ENCODE measurements at regions not wholly inside any gene's neighbourhood (a gene's known extent, or its start where the extent isn't known, plus 50 kb on each side); places are given as distances from the start of the nearest gene placed in this dataset.

DNA sequence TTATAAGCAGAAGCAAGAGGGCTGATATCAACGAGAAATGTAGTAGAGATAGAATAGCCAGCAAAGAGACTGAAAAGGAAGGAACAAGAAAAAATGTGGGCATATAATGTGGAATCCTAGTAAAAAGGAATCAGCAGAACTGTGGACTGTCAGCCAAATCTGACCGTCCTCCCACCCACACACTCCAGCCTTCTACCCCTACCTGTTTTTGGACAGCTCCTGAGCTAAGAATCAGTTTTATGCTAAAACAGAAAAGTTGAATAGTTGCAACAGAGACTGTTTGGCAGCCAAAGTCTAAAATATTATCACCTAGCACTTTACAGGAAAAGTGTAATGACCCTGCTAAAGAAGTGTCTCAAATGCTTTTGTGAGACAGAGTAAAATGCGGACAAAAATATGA, 533.3 kb upstream of the CXADR start:
- intact Hi-C loops (cut with micrococcal nuclease): no loop called here

DNA sequence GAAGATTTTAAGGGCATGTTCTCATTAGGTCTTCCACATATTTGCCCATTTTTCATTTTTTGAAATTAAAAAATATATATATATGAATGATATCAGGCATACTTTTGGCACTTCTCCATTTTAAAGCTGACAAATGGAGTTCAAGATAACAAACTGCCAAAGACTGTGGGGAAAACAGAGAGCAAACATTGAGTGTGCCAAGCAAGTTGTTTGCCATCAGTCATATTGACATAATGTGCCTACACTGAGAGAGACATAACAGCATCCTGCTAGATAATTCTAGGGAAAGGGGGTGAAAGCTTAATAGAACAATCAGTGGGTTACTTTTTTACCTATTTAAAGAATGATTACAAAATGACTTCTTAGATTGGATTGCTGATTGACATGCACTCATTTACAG, 529.4 kb upstream of the CXADR start:
- intact Hi-C loops (cut with micrococcal nuclease): no loop called here

DNA sequence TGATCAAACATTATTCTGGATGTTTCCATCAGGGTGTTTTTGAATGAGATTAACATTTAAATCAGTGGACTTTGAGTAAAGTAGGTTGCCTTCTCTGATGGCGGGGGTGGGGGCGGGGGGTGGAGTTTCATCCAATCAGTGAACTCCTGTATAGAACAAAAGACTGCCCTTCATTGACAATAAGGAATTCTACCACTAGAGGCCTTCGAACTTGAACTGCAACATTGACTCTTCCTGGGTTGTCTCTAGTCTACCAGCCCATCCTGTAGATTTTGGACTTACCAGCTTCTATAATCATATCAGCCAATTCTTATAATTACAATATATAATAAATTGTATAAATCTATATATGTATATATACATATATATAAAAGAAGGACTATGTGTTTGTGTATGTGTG, 520.4 kb upstream of the CXADR start:
- intact Hi-C loops (cut with micrococcal nuclease): no loop called here

DNA sequence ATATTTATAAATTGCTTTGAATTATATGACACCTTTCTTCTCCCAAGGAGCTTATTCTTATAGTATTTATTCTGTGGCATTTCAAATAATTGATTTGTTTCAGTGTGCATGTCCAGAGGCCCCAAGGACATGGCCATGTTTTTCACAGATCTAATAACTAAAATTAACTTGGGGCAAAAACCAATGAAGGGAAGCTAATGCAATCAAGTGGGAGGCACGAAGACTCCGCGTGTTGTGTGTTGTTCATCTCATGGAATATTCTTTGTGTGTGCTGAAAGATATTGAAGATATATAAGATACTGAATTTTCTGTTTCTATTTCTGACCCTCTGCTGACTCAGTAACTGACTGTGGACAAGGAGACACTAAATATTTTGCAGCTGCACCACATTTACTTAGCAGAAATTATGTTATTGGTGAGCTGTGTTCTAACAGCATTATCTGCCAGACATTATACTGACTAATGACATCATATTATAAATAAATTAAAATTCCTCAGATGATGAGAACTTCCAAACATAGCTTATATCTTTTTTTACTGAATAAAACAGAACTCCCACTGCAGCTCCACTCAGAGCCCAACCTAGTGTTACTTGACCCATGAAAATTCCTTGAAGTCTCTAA, 519.3 kb upstream of the CXADR start:
- intact Hi-C loops (cut with micrococcal nuclease): no loop called here

DNA sequence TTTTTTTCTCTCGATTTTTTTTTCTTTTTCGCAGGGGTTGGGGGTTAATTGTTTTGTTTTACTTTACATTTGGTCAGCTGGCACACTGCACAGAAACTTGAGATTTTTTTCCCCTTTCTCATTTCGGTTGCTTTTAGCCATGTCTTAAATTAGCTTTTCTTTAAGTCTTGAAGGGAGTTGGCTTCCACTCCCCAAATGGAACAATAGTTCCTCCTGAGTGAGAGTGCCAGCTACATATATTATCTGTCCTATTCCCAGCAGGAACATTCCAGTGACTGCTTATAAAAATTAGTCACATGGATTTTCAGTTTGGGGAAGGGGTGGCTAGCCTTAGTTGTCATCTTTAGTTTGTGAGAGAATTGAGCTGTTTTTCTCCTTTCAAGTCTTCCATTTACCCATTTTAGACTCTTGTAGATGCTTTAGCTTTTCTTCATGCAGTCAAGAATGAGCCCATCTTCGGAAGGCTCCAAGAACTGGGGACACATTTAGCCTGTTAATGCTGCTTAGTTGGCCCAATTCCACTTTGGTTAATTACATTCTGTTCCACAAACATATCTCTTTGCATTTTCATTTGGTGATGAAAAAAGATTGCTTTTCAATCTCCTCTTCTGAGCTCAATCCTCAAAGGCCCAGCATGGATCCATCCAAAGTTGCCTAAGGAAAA, 510.1 kb upstream of the CXADR start:
- intact Hi-C loops (cut with micrococcal nuclease): no loop called here

DNA sequence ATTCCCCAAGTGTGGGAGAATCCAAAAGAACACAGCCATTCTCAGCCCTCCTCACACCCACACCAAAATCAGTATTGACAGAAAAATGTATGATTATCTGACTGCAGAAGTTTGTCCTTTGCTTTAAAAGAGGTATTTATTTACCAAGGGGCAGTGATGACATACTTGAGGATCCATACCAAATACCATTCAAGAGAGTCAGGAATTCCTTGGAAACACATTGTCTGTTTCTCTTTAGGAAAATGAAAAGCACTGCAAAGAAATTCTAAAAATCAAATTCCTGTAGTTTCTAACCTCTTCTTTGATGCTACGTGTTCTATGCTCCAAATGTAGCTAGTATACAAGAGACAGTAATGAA, 509.6 kb upstream of the CXADR start:
- intact Hi-C loops (cut with micrococcal nuclease): no loop called here

DNA sequence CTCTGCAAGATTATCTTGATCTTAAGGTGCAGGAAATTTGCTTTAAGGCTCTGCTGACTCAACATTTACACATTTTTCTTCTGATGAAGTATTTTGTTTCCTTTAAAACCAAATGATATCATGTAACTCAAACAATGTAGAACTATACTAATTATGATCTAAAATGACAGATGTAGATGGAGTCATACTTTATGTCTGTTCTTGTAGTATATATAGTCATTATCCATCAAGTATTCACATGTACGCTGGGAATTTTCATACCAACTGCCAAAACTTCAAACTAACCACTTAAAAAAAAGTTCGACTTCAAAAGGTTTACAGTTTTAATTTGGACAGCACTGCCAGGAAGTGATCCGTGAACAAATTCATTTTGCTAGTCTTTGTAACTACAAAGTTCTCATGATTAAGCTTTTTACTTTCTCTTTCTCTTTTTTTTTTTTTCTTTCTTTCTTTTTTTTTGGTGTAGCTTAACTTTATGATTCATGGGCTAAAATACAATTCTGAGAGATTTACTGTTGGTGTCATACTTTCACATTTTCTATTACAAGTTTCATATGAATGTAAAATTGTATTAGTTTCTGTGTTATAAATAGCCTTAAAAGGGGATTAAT, 509.0 kb upstream of the CXADR start:
- intact Hi-C loops (cut with micrococcal nuclease): no loop called here

DNA sequence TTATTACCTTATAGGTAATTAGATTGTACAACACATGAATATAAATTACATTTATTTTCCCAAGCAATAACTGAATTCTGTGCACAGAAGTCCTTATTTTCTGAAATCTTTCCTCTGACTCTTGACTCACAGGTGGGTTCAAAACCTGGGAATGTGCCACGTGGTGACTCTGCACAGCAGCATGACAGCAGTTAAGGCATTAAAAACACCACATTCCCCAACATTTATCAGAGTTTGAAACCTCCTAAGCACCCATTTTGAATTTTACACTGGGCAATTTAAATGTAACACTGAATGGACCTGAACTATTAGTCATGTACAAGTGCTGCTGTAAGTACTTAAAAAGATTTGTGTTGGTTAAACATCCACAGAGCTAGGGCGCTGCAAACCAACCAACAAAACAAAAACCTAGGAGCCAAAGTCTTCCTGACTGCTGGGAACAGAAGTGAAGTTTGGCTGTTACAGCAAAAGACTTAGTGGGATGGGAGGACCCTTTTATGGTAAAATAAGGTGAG, 480.6 kb upstream of the CXADR start:
- intact Hi-C loops (cut with micrococcal nuclease): no loop called here

DNA sequence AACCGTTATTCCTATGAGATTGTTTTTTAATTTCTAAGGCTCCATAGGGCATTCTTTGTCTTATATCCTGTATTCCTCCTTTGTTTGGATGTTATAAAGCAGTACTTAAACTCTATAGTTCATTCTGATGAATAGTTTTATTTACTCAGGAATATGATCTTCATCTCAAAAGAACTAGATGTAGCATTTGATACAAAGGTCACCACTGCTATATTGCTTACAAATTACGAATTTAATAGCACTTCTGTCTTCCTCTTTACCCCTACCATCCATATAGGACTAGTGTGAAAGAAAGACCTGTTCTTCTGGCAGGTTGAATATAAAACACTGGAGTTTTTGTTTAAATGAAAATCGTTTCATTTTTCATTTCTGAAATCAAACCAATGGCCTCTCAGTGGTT, 468.1 kb upstream of the CXADR start:
- intact Hi-C loops (cut with micrococcal nuclease): no loop called here

DNA sequence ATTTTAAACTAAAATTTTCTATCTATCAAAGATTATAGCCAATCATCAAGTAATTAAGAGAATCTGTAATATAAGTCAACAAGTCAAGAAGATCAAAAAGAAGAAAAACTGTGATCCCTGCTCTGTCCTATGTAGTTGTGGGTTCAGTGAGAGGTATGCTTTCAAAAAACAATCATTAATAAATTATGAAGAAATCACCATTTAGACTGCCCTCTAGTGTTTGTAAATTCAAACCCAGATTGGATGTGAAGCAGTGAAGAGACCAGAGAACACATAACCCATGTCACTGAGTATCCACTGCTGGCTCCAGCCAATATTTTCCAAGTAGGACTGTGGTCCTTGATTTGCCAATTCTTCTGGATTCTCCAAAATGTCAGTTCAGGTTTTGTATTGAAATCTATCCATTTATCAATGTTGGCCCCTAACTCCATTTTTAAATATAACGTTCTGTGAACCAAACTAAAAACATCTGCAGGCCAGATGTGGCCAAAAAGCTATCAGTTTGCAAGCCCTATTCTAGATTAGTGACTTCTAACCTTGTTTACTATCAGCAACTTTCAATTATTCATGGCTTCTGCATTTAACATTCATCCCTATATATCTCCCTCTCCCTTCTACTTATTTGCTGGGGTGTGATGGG, 467.5 kb upstream of the CXADR start:
- intact Hi-C loops (cut with micrococcal nuclease): no loop called here

DNA sequence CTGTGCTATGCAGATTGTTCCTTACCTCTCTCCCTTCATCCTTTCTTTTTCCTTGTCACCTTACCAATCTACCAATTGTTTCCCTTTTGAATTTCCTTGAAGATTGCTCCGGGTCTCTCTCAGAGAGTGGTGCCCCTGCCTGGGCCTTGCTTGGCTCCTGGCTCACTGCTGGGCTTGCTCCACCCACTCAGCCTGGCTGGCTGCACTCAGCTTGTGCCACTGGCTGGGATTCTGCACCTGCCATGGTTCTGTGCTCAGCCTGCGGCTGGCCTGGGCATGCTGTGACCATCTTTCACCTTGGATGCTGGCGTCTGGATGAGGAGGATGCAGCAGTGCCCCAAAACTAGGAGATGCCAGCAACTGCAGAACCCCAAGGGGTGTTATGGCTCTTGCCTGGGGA, 463.9 kb upstream of the CXADR start:
- intact Hi-C loops (cut with micrococcal nuclease): no loop called here

DNA sequence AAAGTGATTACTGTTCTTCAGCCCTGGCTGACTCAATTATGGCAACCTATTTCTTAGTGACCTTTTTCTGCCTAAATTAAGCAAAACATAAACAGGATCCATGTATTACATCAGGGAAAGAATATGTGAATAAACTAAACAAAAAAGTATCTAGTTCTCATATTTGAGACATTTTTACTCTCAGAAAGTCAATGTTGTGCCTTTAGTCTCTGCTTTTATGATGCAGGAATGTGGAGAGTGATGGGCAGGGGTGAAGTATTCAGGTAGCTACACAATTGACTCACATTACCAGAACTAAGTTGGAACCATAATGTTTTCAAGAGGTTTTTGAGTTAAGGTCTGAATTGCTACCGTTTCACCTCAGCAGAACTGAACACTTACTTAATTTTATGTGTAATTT, 462.7 kb upstream of the CXADR start:
- intact Hi-C loops (cut with micrococcal nuclease): no loop called here

DNA sequence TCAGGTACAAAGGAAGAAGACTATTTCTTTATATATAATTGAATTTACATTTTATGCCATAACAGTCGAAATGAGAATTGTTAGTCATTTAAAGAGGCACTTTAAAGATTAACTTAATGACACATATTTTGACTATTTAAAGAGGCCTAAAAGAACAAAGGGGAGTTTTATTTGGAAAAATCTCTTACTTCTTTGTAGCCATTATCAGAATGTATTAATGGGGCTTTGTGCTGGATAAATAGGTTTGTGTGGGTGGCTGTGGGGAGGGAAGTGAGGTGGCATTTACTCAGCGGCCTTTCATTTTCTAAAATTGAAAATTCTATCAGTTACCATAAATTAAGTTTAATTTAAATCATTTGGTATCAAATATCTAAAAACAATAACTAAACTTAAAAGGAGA, 462.2 kb upstream of the CXADR start:
- intact Hi-C loops (cut with micrococcal nuclease): no loop called here

DNA sequence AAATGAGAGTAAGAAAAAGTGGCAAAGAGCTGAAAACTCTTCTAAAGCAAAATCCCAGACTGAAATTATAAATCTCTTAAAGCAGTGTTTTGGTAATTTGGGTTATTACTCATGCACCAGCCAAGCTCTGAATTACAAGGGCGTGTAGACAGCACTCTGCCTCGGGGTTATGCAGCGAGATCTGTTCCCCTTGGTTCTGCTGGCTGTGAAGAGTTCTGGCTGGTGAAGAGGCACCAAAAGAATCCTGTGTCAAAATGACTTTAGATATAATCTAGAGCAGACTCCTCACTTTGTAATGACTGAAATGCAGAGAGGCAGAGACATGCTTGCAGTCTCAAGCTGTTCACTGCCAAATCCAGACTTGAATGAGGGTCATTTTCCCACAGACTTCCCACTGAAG, 461.8 kb upstream of the CXADR start:
- intact Hi-C loops (cut with micrococcal nuclease): no loop called here

DNA sequence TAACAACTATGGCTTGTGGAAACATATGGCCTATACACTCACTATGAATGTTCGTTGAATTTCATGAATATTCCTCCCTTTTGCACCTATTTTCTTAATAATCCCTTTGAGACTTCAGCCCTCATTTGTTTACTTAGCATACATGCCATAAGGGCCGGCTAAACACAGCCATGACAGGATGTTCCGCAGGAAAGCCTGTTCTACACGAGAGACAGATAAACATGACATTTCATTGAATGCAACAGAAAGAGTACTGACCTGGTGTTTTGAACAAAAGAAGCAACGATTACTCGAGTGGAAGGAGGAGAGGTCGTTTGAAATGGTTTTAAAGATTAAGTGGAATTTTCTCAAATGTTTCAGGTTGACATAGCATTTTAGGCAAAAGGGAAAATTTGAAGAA, 459.5 kb upstream of the CXADR start:
- intact Hi-C loops (cut with micrococcal nuclease): no loop called here

DNA sequence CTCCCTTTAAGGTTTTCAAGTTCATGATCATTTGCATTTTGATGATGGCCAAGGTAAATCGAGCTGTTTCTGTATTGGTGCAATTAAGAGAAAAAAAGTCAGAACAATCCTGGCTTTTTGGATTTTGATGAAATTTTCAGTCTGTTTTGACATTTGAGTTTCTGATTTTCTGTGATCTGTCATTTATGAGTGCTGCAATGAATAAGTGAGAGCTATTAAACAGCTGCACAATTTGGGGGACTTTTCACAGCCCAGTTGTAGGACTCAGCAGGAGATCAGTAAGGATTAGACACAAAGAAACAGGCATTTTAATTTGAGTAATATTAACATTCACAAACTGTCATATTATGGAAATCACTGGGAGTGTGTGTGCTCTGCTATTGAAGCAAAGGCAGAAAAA, 452.9 kb upstream of the CXADR start:
- intact Hi-C loops (cut with micrococcal nuclease): no loop called here

DNA sequence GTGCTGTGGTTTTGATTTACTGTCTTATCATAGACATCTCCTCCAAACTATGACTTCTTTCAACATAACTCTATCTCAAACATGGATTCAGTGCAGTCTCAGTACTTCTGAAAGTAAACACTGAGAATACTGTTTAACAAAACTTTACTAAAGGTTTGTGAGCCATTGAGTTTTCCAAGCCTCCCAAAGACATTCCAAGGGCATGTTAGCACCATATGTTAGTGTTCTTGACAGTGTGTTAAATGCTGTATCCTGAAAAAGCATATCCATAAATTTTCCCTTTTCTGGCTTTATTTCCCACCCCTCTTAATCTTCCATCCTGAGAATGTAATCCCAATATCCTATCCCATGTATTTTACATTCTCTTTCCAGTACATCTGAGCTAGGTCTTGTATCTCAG, 446.8 kb upstream of the CXADR start:
- intact Hi-C loops (cut with micrococcal nuclease): no loop called here

DNA sequence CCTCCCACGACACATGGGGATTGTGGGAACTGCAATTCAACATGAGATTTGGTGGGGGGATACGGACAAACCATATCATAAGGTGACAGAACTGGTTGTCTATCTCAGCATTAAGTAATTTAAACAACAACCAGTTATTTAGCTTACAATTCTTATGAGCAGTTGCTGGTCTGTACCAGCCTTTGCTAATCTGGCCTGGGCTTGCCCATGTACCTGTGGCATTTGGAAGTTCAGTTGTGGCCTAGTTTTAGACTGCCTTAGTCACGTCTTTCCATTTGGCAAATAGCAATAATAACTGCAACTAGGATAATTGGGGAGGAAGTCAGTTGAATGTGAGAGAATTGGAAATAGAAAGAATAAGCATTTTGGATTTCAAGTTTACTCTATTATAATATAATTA, 441.8 kb upstream of the CXADR start:
- intact Hi-C loops (cut with micrococcal nuclease): no loop called here

DNA sequence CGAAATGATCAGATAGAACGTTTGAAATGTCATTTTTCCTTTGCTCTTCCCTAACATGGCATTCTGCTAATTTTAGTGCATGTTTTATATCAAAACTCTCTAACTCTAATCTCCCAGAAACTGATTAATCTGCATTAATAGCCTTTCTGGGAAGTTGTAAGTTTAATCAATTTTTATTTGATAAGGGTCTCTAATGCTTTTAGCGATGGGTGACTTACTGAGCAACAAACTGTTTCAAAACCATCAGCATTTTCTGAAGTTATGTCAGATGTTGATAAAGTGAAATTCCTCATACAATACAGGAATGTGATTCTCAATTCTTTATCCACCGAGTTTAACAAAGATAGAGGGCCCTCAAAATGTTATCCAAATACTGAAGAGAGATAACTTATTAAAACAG, 431.6 kb upstream of the CXADR start:
- intact Hi-C loops (cut with micrococcal nuclease): no loop called here

DNA sequence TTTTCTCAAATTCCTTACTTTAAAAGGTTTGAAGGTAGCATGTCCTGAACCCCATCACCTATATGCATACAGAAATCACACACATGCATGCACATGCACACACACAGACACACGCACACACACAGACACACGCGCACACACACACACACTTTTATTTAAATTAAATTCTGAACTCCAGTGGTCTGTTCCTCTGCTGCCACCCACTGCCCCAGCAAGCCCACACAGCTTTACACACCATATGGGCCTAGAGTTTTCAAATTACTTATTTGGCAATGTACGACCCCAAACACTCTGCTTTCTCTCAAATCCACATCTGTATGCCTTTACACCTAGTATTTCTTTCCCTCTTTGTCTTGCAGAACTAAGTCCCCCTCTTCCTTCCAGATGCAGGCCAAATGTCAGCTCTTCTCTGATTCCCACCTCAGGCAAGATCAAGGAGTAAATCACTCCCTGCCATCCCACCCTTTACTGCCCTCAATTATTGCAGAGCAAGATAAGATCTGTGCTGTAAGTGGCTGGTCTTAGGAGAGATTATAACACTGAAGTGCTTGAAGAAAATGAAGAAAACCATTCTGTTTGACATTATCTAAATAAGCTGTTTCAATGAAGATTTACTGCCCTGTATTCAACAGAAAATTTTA, 429.9 kb upstream of the CXADR start:
- intact Hi-C loops (cut with micrococcal nuclease): no loop called here

DNA sequence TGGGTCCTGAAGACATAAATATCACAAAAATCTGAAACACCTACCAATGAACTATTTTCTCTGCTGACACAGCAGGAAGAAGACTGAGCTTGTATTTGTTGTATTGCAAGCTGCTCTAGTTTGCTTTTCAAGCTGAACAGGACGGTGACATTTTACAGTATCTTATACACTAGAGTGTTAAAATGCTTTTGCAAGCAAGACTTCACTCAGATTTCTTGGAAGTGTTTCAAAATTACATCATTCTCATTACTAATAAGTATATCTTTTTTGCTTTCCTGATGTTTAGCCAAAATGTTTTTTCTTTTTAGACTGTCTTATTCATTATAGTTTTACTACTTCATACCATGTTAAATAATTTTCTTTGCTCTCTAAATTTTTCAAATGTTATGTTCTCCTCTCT, 427.1 kb upstream of the CXADR start:
- intact Hi-C loops (cut with micrococcal nuclease): no loop called here

DNA sequence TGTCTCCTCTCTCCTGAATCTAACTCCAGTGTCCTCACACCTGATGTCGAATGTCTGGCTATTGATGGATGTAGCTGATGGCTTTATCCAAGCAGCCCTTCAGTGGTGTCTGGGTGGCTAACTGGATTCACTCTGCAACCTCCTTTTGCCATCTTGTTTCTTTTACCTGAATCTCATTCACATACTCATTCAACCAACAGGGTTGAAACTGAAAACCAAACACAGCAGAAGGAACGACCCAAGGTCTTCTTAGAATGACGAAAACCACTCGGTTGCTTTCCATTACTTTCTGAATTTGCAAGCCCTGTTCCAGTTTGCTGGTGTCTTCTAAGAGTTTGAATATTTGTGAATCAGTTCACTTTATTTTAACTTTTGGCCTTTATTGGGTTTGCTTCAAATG, 424.3 kb upstream of the CXADR start:
- intact Hi-C loops (cut with micrococcal nuclease): no loop called here
